GM19239 (cell line): ENCODE measurements at regions not wholly inside any gene's neighbourhood (a gene's known extent, or its start where the extent isn't known, plus 50 kb on each side); places are given as distances from the start of the nearest gene placed in this dataset.

Experiments
- DNase-seq: peaks from one replicate; pipeline ENCODE4 v3.0.0; 2011; ENCODE audit warnings: low spot score; ENCODE audit not compliant: insufficient read length
- FAIRE-seq: peaks from 2 replicates; lab custom pipeline; 2011; peaks lifted over from hg19 to GRCh38; lab: Jason Lieb, UNC

DNA sequence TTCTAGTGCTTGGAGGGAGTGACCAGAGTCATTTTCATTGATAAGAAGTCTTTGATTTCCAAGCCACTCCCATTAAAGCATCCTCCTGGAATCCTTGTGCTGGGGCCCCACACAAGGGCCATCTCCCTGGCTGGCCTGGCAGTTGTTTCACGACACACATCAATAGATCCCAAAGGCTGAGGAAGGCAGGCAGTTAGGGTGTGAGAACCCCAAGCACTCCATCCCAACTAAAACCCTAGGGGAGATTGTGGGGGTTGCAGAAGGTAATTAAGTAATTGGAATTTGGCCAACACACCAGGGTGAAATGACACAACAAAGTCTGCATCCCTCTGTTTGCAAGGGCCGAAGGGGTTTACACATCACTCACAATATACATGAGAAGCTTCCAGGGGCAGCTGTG lies 578.1 kb upstream of the SYT4 start:
- FAIRE-seq (no peak), DNase-seq (no peak)

DNA sequence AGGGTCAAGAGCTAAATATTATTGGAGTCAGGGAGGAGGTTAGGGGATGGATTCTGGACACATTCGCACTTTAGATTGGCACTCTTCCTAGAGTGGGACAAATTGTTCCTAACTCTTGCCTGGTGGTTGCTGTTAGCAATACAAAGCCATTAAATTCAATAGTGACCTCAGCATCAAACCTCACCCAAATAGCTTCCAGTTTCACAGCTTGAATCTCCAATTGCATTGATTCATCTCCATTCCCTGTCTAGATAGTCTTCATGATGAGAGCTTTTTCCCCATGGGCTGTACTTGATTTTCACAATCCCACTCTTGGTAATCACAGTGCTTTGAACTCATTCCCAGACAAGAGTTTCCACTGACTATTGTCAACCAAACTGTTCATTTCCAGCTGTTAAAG lies 585.9 kb upstream of the SYT4 start:
- FAIRE-seq, result no peak
- no peak for DNase-seq

- DNase-seq (no peak), FAIRE-seq (no peak)
Measured at GRCh38 chr18:43866696-43867095, 589.4 kb upstream of the SYT4 start.

DNA sequence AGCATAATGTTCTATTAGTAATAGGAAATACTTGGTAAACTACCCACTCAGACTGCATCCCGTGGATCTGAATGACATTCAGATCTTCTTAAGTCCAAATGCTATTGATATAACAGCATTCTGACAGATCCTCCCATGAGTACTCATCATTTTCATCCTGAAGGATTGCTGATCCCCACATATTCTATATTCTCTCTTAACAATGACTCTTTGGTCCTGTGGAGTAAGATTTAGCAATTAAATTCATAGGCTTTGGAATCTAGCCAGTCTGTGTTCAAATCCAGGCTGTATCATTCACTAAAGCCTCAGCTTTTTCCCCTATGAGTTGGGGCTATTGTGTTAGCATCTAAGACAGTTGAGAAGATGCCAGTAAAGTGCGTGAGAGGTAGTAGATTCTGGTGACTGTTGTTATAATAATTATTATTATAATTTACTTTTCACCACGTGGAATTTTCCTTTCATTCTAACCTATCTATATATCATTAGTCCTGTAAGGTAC lies 591.3 kb upstream of the SYT4 start:
- FAIRE-seq, result no peak
- no peak for DNase-seq

DNA sequence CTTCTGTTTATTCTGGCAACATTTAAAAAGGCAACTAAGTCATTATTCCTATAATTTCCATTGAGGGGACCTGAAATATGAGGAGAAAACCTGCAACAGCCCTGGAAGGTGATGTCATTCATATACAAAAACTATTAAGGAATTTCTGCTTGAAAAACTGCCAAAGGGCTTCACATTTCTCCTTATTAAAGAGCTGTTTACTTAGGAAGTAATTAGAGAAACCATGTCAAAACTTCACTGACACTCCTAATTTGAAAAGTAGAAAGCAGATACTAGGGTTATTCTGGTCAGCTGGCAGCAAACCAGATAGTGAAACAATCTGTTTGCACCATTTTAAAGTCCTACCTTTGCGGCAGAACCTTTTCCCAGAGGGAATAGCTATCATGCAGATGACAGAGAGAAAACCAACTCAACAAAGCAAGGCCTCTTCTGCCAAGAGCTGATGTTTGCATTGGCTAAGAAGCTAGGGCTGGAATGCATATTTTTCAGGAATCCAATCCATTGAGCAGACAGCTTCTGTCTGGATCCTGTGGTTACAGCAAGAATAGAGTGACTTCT lies 592.2 kb upstream of the SYT4 start:
- DNase-seq, result no peak
- no peak for FAIRE-seq

DNA sequence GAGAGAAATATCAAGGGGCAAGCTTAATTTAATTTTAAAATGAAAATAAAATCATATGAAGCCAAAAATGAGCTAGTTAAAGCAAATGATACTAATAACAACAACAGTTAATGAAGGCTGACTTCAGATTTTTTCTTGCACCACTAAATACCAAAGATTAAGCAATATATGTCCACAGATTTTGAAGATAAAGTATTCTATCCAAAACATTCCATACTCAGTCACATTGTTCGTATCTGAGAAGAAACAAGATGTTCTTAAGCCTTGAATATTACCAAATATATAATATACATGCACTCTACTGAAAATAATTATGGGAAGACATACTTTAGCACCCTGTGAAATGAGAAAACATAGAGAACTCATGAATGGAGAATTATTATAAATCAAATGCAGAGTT lies 593.3 kb upstream of the SYT4 start:
- DNase-seq (no peak), FAIRE-seq (no peak)

DNA sequence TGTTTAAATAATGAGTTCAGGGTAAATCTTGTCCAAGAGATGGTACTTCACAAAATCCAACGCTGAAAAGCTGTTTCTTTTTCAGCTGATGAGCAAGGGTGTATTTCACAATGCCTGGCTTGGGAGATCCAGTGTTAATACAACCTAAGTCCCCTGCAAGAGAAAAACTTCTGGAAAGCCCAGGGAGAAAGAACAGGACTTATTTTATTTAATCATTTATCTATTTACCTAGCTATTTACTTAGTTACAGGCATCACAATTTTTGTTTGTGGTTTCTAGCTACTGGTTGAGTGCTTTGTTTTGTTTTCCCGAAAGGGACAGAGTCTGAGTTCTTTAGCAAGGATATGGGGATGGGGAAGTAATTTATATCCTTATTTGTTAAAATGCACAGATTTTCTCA lies 598.2 kb upstream of the SYT4 start:
- FAIRE-seq (no peak), DNase-seq (no peak)

GRCh38 chr18:43876286-43876685 lies 599.0 kb upstream of the SYT4 start:
- no peak for DNase-seq

DNA sequence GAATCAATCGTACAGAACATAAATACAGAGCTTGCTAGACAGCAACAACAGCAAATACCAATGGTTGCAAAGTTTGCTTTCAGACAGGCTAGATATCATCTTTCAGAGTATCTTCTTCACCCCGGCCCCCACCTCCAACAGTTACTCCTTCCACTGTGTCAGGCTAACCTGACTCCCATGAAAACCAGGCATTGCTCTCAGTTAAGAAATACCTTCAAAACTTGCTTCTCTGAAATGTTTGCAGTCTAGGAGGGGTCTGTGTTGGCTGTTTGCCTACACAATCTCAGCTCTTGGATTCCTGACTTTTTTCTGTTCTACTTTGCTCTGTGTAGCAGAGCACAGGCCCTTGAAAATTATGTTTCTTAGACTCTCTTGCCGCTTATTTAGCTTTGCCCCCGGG lies 599.5 kb upstream of the SYT4 start:
- DNase-seq (no peak), FAIRE-seq (no peak)

More at GRCh38 chr18:43876286-43876685, 599.0 kb upstream of the SYT4 start:
- no peak for FAIRE-seq

GRCh38 chr18:43877616-43878321 lies 600.5 kb upstream of the SYT4 start:
- no peak for FAIRE-seq
- no peak for DNase-seq

GRCh38 chr18:43879415-43879814 lies 602.1 kb upstream of the SYT4 start:
- DNase-seq (no peak), FAIRE-seq (no peak)

DNA sequence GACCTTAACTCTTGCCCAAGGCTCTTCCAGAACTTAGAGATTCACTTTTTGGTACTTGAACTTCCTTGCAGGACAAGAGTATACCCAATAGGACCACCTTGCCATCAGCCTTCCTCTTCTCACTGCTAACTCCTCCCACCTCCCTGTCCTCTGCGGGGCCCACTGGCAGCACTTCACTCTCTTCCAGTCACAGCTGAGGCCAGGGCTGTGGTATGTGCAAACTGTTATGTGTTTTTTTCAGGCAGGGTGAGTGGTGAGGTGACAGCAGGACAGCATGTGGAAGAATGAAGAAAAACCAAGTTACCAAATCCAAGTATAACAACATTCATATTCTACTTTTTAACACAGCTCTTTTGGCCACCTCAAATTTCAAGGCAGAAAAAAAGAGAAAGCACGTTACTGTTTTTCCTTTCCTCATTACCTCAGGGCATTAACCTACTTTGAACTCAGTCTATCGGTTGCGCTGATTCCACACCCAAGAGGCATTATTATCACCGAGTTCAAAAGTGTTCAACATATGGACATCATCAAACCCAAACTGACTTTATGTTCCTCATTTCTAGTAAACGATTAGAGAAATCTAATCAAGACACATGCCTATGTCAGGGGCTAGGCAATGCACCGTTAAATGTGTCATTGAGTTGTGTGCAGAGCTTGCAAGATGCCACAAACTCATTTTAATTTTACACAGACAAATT lies 605.2 kb upstream of the SYT4 start:
- FAIRE-seq (no peak), DNase-seq (no peak)

GRCh38 chr18:43883886-43884285 lies 606.6 kb upstream of the SYT4 start:
- FAIRE-seq, result no peak
- DNase-seq, result no peak

DNA sequence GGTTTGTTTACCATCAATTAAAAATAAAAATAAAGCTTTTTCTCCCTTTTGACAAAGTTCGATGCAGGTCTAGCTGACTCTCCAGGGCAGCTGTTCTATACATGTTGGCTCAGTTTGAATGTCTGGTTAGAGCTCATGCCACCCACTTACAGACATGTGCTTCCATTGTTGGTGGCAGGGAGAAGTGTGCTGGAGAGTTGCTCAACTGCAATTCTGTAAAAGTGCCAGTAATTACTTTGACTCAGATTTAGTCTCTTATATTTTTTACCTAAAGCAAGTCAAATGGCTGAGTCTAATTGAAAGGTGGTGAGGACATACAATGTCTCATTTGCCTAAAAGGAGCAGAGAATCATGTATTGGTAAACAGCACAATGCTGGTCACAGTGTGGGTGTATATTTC lies 609.1 kb upstream of the SYT4 start:
- no peak for FAIRE-seq

DNA sequence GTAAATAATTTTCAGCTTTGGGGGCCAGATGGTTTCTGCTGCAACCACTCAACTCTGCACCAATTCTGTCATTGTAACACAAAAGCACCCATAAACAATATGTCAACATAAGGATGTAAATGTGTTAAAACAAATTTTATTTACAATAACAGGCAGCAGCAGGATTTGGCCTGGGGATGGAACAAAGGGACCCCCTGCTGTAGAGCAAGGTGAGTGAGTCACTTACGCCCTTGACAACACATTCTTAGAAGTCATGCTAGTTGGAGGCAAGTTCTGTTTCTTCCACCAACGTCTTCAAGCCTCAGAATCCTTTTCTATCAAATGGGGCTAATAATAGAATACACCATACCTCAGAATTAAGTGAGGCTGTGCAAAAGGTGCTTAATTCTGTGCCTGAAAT lies 610.2 kb upstream of the SYT4 start:
- no peak for FAIRE-seq
- no peak for DNase-seq

More for the DNA sequence above, 609.1 kb upstream of the SYT4 start:
- DNase-seq, result no peak

GRCh38 chr18:43888598-43888997 lies 611.3 kb upstream of the SYT4 start:
- no peak for DNase-seq

GRCh38 chr18:43893001-43893637 lies 615.8 kb upstream of the SYT4 start:
- no peak for DNase-seq
- no peak for FAIRE-seq

More at GRCh38 chr18:43888598-43888997, 611.3 kb upstream of the SYT4 start:
- FAIRE-seq, result no peak

DNA sequence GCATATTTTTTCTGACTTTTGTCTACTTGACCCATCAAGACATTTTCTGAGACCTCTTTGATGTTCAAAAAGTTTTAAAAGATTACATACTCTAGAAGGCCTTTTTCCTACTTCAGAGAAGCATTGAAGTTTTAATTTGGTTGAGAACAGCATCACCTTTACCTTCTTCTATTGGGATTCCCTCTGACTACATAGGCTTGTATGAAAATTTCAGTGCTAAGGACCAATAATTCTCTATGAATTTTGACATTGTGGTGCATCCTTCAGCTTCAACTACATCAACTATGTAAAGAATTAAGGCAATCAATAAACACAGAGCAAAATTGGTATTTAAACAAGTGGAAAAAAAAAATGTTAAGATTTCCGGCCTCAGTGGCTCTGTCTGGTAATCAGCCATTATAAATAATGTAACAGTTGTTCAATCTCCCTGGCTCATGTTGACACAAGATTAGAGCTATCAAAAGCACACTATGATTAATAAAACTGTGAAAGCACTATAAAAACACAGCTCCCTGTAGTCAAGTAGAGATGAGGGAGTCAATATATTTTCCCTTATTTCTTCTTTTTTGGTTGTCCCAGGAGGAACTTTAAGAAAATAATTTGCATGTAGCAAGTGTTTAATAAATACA lies 627.0 kb upstream of the SYT4 start:
- FAIRE-seq (no peak), DNase-seq (no peak)

- DNase-seq (no peak), FAIRE-seq (no peak)
Measured at GRCh38 chr18:43914018-43914417, 636.7 kb upstream of the SYT4 start.

- DNase-seq (no peak), FAIRE-seq (no peak)
Measured at GRCh38 chr18:43916984-43917383, 639.7 kb upstream of the SYT4 start.
